Stimulated activated naive CD4-positive, alpha-beta T cell (primary cell): ENCODE measurements at regions not wholly inside any gene's neighbourhood (a gene's known extent, or its start where the extent isn't known, plus 50 kb on each side); places are given as distances from the start of the nearest gene placed in this dataset.
"Not testable (repeated sequence)": the region's sequence is repeated elsewhere in the genome, so short reads cannot be mapped to it uniquely, and the experiment has no call there.

Experiments used
- DNase-seq, 6 experiments: peaks; one replicate each; lab custom pipeline; 2025; lab: John Stamatoyannopoulos, UW

- no peak for DNase-seq
Measured at GRCh38 chr16:7278636-7279035, 54.0 kb upstream of the RBFOX1 start.

- DNase-seq = no peak
Measured at GRCh38 chr16:7272567-7273158, 60.0 kb upstream of the RBFOX1 start.

DNA sequence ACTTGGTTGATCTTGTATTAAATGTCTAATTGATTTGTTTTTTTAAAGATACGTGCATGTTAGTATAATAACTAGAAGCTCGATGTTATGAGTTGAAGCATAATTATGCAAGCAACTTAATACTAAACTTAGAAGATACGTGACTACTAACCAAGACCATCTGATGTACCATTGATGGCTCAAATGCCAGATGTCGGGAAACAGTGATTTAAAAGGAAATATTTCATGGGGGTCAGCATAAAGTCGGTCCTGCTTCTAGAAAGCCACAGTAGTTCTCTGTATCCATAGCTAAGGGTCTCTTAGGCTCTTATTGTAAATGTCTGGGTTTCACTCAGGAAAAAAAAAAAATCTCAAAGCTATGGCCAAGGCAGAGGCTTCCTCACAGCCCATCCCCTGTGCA is 61.2 kb upstream of the RBFOX1 start:
- DNase-seq = no peak

DNA sequence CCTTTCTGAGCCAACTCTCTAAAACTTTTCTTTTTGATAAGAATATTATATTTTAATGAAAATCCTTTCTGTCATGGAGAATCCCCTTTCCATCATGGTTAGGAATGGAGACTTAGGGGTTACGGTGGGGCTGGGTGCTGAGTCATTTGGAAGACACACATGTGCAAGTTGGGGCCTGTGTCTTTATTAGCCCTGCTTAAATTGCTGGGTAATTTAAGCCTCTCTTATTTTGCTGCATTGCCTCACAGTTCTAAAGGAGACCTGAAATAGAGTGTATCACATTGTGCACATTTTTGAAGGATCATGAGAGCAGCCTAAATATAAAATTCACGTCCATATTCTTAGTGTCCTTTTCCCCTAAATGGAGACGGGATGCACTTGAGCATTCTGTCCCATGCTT is 61.8 kb upstream of the RBFOX1 start:
- no peak for DNase-seq

DNA sequence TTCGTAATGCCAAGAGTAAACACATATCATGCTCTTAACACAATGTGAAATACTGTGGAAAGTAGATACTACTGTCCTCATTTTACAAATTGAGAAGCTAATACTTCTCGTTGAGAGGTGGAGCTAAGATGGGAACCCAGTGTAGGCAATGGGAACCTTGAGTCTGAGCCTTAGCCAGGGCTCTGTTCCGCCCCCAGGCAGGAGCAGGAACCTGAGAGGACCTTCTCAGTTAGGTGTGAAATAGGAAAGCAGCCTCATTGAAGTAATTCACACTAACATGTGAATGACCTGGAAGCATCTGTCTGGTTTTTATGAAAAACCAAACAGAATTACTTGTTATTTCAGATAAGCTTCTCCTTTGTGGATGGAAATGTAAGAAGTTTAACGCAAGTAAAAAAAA is 62.6 kb upstream of the RBFOX1 start:
- DNase-seq = no peak

GRCh38 chr16:7268182-7268581 is 64.5 kb upstream of the RBFOX1 start:
- no peak for DNase-seq

GRCh38 chr16:7257016-7257415 is 75.6 kb upstream of the RBFOX1 start:
- DNase-seq = no peak

GRCh38 chr16:7246578-7246977 is 86.1 kb upstream of the RBFOX1 start:
- DNase-seq = no peak

GRCh38 chr16:7239547-7239946 is 93.1 kb upstream of the RBFOX1 start:
- DNase-seq = no peak

DNA sequence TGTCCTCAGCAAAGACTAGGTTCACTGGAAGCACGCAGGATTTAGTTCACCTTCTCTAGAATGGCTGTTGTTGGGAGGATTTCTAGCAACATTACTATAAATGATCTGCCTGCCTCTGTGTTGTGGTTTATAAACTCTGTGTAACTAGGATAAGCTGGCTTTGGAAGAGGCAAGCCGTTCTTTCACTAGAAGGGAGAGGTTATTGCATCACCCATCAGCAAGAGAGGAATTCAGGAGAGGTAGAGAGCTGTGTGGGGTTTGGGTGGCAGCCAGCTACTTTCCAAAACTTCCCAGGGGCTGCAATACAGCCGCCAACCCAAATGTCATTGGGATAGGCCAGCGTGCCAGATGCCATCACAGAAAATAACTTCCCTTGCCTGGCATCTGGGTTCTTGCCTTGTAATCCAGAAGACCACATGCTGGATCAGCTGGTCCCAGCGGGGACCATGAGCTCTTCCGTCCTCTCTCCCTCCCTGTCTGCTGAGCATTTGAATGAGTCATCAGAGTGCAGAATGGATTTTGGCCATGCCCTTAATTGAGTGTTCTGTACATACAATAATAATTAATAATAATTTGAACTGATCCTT is 95.7 kb upstream of the RBFOX1 start:
- no peak for DNase-seq

DNA sequence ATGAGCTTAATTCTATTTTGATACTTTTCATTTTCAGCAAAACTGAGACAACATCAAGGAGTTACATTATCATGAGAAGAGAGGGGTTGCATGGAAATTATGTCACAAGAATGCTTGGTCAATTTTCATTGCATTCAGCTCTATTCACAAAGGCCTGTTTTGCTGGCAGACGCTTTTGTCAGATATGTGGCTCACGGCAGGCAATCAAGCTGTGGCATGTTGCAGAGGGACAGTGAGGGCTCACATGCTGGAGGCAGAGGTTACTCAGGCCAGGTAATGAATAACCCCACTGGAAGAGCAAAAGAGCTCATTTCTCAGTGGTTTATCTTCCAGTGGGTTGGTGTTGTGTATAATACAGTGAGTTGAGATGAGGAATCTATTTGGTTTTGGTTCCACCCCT is 98.7 kb upstream of the RBFOX1 start:
- no peak for DNase-seq

GRCh38 chr16:7231762-7232161 is 100.9 kb upstream of the RBFOX1 start:
- DNase-seq = no peak

- DNase-seq = not testable (repeated sequence)
Measured at GRCh38 chr16:7229433-7230218, 103.0 kb upstream of the RBFOX1 start.

- no peak for DNase-seq
Measured at GRCh38 chr16:7227229-7227721, 105.4 kb upstream of the RBFOX1 start.

- no peak for DNase-seq
Measured at GRCh38 chr16:7221157-7221556, 111.5 kb upstream of the RBFOX1 start.

GRCh38 chr16:7218936-7219335 is 113.7 kb upstream of the RBFOX1 start:
- no peak for DNase-seq

- no peak for DNase-seq
Measured at GRCh38 chr16:7217797-7218196, 114.8 kb upstream of the RBFOX1 start.

DNA sequence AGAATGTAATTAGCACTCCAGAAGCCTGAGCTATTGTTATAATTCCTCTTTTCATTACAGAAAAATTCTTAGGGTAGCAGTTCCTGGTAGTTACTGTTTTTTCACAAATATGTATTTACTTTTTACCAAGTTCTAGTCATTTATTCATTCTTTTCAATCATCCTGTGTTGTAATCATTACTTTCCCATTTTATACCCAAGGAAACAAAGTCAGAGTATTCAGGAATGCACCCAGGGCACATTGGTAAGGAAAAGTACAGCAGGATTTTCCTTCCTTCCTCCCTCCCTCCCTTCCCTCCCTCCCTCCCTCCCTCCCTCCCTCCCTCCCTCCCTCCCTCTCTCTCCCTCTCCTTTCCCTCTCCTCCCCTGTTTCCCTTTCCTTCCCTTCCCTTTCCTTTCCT is 115.9 kb upstream of the RBFOX1 start:
- no peak for DNase-seq

GRCh38 chr16:7211781-7212180 is 120.9 kb upstream of the RBFOX1 start:
- no peak for DNase-seq

DNA sequence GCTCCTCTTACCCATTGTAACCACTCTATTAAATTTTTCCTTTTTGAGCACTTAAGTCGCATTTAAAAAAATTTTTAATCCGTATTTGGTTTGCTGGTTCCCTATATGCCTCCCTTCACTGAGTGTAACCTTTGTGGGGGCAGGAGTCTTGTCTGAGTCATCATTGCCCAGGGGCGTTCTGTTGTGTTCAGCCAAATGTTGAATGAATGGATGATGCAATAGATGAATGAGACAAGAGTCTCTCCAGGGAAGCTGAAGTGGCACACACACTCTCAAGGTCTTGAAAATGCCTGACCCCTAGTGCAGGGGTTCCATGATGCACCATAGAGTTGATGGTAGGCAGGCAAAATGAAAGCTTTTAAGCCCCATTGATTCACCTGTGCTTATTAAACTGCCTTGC is 123.0 kb upstream of the RBFOX1 start:
- DNase-seq = no peak

- DNase-seq = no peak
Measured at GRCh38 chr16:7206469-7206868, 126.2 kb upstream of the RBFOX1 start.

GRCh38 chr16:7200320-7200719 is 132.3 kb upstream of the RBFOX1 start:
- DNase-seq = no peak

- DNase-seq = no peak
Measured at GRCh38 chr16:7185689-7186088, 147.0 kb upstream of the RBFOX1 start.
